HAP-1 (cell line): ENCODE measurements at regions not wholly inside any gene's neighbourhood (a gene's known extent, or its start where the extent isn't known, plus 50 kb on each side); places are given as distances from the start of the nearest gene placed in this dataset.
"Not testable (repeated sequence)": the region's sequence is repeated elsewhere in the genome, so short reads cannot be mapped to it uniquely, and the experiment has no call there.

Experiments
- DNase-seq, 2 experiments: peaks; one replicate each; pipeline ENCODE4 v3.0.0-alpha.2; 2016 to 2020; ENCODE audit warnings: low spot score in 2 of 2
- H3K27me3 ChIP-seq: fragments of 250-450 bp; sonication (Bioruptor Pico); 2 replicates; pipeline ENCODE4 v1.5.1; 2020; ENCODE audit warnings: low read depth, mild to moderate bottlenecking, moderate library complexity
- H3K36me3 ChIP-seq: fragments of 250-450 bp; sonication (Bioruptor Pico); replicated peaks from 2 replicates; pipeline ENCODE4 v1.5.1; 2020; ENCODE audit warnings: mild to moderate bottlenecking
- H3K4me1 ChIP-seq: fragments of 250-450 bp; sonication (Bioruptor Pico); 2 replicates; pipeline ENCODE4 v1.5.1; 2020; ENCODE audit warnings: mild to moderate bottlenecking
- H3K4me3 ChIP-seq: fragments of 250-450 bp; sonication (Bioruptor Pico); 2 replicates; pipeline ENCODE4 v1.5.1; 2020; ENCODE audit warnings: mild to moderate bottlenecking, moderate library complexity
- H3K9me3 ChIP-seq: fragments of 250-450 bp; sonication (Bioruptor Pico); 2 replicates; pipeline ENCODE4 v1.5.1; 2020; ENCODE audit warnings: mild to moderate bottlenecking, moderate library complexity
- in situ Hi-C: fragments of 300-500 bp; cut with MboI; formaldehyde crosslinking; loops from 3 replicates; pipeline ENCODE4 v1.14.3; 2020; ENCODE audit warnings: low sequenced_read_pairs, inconsistent platforms, mixed read lengths

DNA sequence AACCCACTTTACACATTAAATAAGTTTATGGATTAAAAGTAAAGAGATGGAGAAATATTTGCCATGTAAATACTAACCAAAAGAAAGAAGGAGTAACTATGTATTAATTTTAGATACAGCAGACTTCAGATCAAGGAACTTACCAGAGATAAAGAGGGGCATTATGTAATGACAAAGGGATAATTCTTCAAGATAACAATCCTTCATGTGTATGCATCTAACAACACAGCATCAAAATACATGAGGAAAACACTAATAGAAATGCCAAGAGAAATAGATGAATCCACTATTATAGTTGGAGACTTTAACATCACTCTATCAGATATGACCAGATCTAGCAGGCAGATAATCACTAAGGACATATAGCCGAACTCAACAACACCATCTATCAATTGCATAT, 149.8 kb upstream of the ANKRD55 start:
- no peaks in the 10 kb centered on the region for H3K9me3 ChIP-seq
- peaks cover 15% of the 10 kb centered on the region for H3K4me1 ChIP-seq
- no peaks in the 10 kb centered on the region for H3K36me3 ChIP-seq
- no peaks in the 10 kb centered on the region for H3K27me3 ChIP-seq
- in situ Hi-C loops: no loop called here
- DNase-seq: no peak
- no peak overlapping the region for H3K4me3 ChIP-seq

DNA sequence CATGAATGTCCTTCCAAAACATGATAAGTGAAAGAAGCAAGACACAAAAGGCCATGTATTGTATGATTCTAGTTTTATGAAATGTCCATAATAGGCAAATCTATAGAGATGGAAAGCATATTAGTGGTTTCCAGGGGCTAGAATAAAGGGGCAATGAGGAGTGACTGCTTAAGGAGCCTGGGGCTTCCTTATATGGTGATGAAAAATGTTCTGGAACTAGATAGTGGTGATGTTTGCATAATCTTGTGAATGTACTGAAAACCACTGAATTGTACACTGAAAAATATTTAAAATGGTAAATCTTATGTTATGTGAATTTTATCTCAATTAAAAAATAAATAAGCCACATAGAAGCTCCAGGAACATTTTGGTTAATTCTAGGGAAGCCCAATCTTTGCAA, 144.4 kb upstream of the ANKRD55 start:
- in situ Hi-C loops: no loop called here
- Histone ChIP-seq H3K4me1 (peaks cover 10% of the 10 kb centered on the region; the same call in 1 of the 2 replicates), H3K36me3 (no peaks in the 10 kb centered on the region), H3K9me3 (no peaks in the 10 kb centered on the region), H3K4me3 (no peak overlapping the region), H3K27me3 (no peaks in the 10 kb centered on the region)
- no peak for DNase-seq

DNA sequence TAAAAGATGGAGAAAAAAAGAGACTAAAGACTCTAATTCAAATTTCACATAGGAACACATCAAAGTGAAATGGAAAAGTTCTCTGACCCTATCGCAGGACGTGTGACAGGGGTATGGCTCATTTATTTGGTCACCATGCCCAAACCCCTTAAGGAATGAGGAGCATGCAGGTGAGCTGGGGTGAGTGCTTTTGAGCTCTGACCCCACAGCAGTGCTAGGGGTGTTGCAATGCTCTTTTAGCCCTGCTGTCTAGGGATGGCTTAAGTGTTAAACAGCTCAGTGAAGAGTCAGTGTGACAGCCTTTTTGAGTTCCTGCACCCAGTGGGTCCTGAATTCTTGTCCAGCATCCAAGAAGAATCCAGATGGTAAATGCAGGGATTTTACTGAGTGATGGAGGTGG, 143.0 kb upstream of the ANKRD55 start:
- Histone ChIP-seq H3K36me3 (no peaks in the 10 kb centered on the region), H3K4me3 (no peak overlapping the region), H3K9me3 (no peaks in the 10 kb centered on the region), H3K27me3 (no peaks in the 10 kb centered on the region), H3K4me1 (0 out of 2 replicates have a peak, but pooled peaks cover 2% of the 10 kb centered on the region)
- DNase-seq: no peak
- in situ Hi-C loops: no loop called here

DNA sequence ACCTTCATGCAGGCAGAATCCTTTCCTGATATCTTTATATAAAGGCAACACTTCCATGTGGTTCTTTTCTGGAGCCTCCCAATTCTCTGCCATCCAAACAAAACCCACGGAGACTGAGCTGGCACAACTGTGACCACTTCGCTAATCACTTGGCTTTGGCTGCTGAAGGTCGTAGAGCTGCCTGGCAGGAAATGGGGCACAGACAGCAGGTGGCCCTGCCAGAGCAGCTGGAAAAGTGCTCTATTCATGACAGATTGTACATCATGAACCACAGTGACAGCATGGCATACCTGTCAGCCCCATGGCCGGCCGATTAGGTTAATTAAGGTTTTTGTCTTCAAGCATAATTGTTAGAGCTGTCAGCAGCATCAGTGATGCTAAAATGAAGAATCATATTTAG, 141.9 kb upstream of the ANKRD55 start:
- Histone ChIP-seq H3K4me3 (no peak overlapping the region), H3K36me3 (no peaks in the 10 kb centered on the region), H3K9me3 (no peaks in the 10 kb centered on the region), H3K4me1 (0 out of 2 replicates have a peak, but pooled peaks cover 2% of the 10 kb centered on the region), H3K27me3 (no peaks in the 10 kb centered on the region)
- DNase-seq: no peak
- in situ Hi-C loops: no loop called here

DNA sequence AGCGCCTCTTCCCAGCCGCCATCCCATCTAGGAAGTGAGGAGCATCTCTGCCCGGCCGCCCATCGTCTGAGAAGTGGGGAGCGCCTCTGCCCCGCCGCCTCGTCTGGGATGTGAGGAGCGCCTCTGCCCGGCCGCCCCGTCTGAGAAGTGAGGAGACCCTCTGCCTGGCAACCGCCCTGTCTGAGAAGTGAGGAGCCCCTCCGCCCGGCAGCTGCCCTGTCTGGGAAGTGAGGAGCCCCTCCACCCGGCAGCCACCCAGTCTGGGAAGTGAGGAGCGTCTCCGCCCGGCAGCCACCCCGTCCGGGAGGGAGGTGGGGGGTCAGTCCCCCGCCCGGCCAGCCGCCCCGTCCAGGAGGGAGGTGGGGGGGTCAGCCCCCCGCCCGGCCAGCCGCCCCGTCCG, 139.4 kb upstream of the ANKRD55 start:
- H3K9me3 ChIP-seq, H3K4me3 ChIP-seq, H3K4me1 ChIP-seq, DNase-seq, in situ Hi-C loops, H3K36me3 ChIP-seq, H3K27me3 ChIP-seq: not testable (repeated sequence)

DNA sequence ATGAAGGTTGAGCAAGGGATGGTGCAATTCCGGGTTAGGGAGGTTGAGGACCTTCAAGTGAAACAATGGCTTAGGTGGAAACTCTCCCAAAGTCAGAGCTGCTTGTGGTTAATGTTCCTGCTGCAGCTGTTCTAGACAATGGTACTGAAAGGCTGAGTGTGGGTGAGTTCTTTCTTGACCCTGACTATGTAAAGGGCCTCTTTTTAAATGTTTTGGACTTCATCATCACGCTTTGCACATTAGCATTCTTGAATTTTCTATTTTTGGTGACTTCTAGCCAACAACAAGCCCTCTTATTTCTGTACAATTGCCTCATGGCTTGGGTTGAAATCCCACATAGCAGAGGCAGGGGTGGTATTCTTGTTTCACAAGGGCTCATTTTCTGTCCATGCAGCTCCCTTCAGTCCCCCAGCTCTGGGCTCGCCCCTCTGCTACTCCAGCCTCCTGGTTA, 136.3 kb upstream of the ANKRD55 start:
- H3K9me3 ChIP-seq: no peaks in the 10 kb centered on the region
- no peaks in the 10 kb centered on the region for H3K36me3 ChIP-seq
- no peaks in the 10 kb centered on the region for H3K27me3 ChIP-seq
- H3K4me3 ChIP-seq: no peak overlapping the region
- in situ Hi-C loops: no loop called here
- H3K4me1 ChIP-seq: no peaks in the 10 kb centered on the region
- DNase-seq: no peak

DNA sequence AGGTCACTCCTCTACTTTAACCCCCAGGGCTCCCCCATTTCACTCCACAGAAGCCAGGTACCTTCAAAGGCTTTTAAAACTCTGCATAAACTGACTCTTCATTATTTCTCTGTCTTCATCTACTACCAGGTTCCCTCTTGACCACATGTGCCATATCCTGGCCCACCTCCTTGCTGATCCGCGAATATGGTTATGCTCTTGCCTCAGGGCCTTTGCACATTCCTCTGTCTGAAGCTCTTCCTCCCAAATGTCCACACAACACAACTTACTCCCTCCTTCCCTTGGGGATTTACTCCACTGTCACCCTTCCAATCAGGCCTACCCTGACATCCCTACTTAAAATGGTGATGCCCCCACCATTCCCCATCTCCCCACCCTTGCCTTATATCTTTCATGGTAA, 134.6 kb upstream of the ANKRD55 start:
- no peaks in the 10 kb centered on the region for H3K4me1 ChIP-seq
- H3K36me3 ChIP-seq: no peaks in the 10 kb centered on the region
- DNase-seq: no peak
- in situ Hi-C loops: no loop called here
- no peaks in the 10 kb centered on the region for H3K9me3 ChIP-seq
- H3K4me3 ChIP-seq: no peak overlapping the region
- H3K27me3 ChIP-seq: no peaks in the 10 kb centered on the region

DNA sequence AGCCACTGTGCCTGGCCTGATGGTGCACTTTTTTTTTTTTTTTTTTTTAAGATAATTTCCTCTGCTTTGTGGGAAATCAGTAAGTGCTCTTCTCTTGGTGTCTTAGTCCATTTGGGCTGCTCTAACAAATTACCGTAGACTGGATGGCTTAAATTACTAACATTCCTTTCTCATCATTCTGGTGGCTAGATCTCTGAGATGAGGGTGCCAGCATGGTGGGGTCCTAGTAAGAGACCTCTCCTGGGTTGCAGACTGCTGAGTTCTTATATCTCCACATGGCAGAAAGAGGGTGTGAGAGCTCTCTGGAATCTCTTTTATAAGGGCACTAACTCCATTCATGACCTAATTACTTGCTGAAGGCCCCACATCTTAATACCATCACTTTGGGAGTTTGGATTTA, 133.9 kb upstream of the ANKRD55 start:
- in situ Hi-C loops: no loop called here
- no peaks in the 10 kb centered on the region for H3K27me3 ChIP-seq
- no peak for DNase-seq
- no peaks in the 10 kb centered on the region for H3K4me1 ChIP-seq
- no peak overlapping the region for H3K4me3 ChIP-seq
- H3K9me3 ChIP-seq: no peaks in the 10 kb centered on the region
- H3K36me3 ChIP-seq: no peaks in the 10 kb centered on the region

DNA sequence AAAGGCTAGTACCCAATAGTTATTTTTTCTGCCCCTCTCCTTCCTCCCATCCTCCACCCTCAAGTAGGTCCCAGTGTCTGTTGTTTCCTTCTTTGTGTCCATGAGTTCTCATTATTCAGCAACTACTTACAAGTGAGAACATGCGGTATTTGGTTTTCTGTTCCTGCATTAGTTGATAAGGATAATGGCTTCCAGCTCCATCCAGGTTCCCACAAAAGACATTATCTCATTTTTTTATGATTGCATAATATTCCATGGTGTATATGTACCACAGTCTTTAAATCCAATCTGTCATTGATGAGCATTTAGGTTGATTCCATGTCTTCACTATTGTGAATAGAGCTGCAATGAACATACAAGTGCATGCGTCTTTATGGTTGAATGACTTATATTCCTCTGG, 128.3 kb upstream of the ANKRD55 start:
- in situ Hi-C loops: no loop called here
- Histone ChIP-seq H3K36me3 (no peaks in the 10 kb centered on the region), H3K9me3 (no peaks in the 10 kb centered on the region), H3K4me3 (no peak overlapping the region), H3K27me3 (no peaks in the 10 kb centered on the region), H3K4me1 (peaks cover 9% of the 10 kb centered on the region)
- no peak for DNase-seq

DNA sequence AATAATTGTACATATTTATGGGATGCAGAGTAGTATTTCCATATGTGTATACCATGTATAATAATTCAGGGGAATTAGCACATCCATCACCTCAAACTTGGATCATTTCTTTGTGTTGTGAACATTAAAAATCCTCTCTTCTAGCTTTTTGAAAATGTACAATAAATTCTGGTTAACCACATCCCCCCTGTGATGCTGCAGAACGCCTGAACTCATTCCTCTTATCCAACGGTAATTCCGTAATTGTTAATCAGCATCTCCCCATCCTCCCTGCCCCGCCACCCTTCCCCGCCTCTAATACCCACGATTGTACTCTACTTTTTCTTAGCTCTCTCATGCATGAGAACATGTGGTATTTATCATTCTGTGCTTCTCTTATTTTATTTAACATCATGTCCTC, 127.7 kb upstream of the ANKRD55 start:
- no peak overlapping the region for H3K4me3 ChIP-seq
- H3K4me1 ChIP-seq: peaks cover 13% of the 10 kb centered on the region
- no peaks in the 10 kb centered on the region for H3K9me3 ChIP-seq
- in situ Hi-C loops: no loop called here
- no peak for DNase-seq
- H3K27me3 ChIP-seq: no peaks in the 10 kb centered on the region
- H3K36me3 ChIP-seq: no peaks in the 10 kb centered on the region

DNA sequence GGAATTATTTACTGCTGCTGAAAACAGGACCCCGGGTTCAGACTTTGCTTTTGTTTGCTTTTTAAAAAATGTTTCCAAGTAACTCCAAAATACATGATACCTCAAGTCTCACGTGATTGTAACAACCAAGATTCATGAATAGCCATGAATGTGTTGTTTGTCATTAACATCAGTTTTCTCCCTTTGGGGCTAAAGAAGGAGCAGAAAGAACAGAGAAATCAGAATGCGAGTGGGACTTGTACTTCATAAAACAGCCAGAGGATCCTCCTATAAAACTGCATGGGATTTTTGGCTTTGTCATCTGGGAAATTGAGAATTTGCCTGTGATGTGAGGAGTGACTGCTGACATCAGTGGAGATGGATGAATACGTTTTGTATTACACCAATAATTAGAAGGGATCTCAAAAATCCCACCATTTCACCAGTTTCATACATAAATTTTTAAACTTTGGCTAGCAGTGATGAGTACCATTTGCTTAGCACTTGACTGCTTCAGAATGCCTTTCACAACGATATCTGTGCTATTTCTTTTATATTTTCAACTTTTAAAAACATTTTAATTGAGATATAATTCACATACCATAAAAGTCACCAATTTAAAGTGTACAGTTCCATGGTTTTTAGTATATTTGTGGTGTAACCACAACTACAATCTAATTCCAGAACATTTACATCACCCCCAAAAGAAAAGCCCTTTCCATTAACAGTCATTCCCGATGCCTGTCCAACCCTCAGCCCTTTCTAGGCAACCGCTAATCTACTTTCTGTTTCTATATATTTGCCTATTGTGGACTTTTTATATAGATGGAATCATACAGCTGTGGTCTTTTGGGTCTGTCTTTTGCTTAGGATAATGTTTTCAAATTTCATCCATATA, 126.9 kb upstream of the ANKRD55 start:
- Histone ChIP-seq H3K36me3 (no peaks in the 10 kb centered on the region), H3K9me3 (no peaks in the 10 kb centered on the region), H3K27me3 (no peaks in the 10 kb centered on the region), H3K4me3 (no peak overlapping the region), H3K4me1 (peaks cover 13% of the 10 kb centered on the region)
- DNase-seq: no peak
- in situ Hi-C loops: no loop called here

DNA sequence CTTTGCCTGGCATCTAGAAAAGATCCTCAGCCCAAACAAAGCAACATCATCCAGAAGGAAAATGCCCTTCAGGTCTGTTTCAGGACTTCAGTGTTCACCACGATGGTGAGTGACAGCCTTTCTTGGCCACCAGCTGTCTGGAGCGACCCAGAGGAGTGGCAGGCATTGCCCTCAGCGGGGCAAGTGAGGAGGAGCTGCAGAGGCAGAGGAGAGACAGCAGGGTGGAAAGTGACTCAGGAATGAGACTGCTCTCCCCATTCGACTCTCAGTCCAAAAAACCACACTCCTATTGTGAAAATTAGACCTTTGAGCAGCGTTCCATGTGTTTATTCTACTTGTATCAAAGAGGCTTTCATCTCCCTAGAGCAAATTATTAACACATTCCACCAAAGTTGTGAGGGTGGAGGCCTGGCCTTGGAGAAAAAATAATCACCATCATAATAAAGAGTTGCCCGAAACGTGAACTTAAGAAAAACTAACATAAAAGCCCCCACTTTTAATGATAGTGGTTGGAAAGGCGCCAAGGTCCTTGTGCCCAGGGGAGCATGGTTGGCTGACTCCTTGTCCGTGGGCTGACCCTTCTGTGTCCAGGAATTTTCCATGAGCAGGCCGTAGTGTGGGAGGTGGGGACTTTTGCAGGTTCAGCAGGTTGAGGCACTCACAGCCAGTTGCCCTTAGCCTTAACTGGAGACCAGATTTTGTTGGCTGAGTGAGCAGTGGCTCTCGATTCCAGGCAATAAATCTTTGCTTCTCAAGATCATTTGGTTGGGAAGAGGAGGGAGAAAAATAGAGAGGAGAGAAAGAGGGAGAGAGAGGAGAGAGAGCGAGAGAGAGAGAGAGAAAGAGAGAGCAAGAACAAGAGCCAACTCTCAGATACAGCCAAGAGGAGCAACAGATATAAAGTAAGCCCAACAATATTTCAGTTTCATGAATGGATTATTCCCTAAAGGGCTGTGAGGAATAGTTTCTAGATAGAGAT, 125.9 kb upstream of the ANKRD55 start:
- no peaks in the 10 kb centered on the region for H3K9me3 ChIP-seq
- DNase-seq: peak; percentile 28 to 32
- H3K36me3 ChIP-seq: no peaks in the 10 kb centered on the region
- in situ Hi-C loops: no loop called here
- peaks cover 13% of the 10 kb centered on the region for H3K4me1 ChIP-seq
- no peaks in the 10 kb centered on the region for H3K27me3 ChIP-seq
- H3K4me3 ChIP-seq: no peak overlapping the region

DNA sequence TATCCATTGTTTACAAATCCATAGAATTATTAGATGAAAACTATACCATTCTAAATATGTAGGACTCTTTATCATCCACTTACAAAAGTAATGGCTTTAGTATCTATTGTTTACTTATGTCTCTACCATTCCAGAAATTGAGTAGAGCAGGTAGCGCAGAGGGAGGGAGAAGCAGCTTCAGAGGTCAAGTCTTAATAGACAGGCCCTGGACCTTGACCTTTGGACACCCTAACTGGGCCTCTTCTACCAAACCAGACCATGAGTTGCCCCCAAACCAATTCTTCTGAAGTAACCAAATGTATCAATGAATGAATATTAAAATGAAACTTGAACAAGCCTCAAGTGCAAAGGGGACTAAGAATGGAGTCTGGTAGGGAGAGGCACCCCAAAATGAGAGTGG, 124.9 kb upstream of the ANKRD55 start:
- DNase-seq: no peak
- in situ Hi-C loops: no loop called here
- Histone ChIP-seq H3K36me3 (no peaks in the 10 kb centered on the region), H3K27me3 (no peaks in the 10 kb centered on the region), H3K9me3 (no peaks in the 10 kb centered on the region), H3K4me3 (no peak overlapping the region), H3K4me1 (peaks cover 13% of the 10 kb centered on the region)

DNA sequence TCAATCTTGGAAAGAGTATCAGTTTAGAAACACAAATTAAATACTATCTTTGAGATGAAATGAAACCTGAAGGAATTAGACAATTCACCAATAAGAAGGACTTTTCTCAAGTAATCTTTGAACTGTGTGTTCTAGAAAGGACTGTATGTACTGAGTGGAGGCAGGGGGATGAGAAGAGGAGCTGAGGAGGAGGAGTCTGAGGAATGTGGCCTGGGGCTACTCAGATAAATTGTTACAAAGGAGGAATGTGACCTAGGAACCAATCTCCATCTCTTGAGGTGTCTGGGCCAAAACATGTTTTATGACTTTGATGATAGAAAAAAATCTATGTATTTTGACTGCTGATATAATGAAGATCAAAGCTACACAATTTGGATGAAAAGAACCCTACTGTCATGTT, 124.3 kb upstream of the ANKRD55 start:
- H3K9me3 ChIP-seq: no peaks in the 10 kb centered on the region
- peaks cover 13% of the 10 kb centered on the region for H3K4me1 ChIP-seq
- in situ Hi-C loops: no loop called here
- DNase-seq: no peak
- H3K36me3 ChIP-seq: no peaks in the 10 kb centered on the region
- H3K4me3 ChIP-seq: no peak overlapping the region
- H3K27me3 ChIP-seq: no peaks in the 10 kb centered on the region
